Neural progenitor cell (in vitro differentiated cells): ENCODE measurements at regions not wholly inside any gene's neighbourhood (a gene's known extent, or its start where the extent isn't known, plus 50 kb on each side); places are given as distances from the start of the nearest gene placed in this dataset.

Experiments
- EZH2 ChIP-seq: fragments of 200-600 bp; sonication (generic); IDR thresholded peaks from 2 replicates; pipeline ENCODE4 v1.6.1; 2017; ENCODE audit warnings: antibody characterized with exemption, mild to moderate bottlenecking, moderate library complexity
- EZH2phosphoT487 ChIP-seq: fragments of 200-600 bp; sonication (generic); IDR thresholded peaks from 2 replicates; pipeline ENCODE4 v1.6.1; 2017; ENCODE audit warnings: antibody characterized with exemption
- TF ChIP-seq, protein P1 (sequence below): fragments of 200-600 bp; sonication (generic); IDR thresholded peaks from 2 replicates; pipeline ENCODE4 v1.5.1; 2017; ENCODE audit warnings: antibody characterized with exemption, mild to moderate bottlenecking

DNA sequence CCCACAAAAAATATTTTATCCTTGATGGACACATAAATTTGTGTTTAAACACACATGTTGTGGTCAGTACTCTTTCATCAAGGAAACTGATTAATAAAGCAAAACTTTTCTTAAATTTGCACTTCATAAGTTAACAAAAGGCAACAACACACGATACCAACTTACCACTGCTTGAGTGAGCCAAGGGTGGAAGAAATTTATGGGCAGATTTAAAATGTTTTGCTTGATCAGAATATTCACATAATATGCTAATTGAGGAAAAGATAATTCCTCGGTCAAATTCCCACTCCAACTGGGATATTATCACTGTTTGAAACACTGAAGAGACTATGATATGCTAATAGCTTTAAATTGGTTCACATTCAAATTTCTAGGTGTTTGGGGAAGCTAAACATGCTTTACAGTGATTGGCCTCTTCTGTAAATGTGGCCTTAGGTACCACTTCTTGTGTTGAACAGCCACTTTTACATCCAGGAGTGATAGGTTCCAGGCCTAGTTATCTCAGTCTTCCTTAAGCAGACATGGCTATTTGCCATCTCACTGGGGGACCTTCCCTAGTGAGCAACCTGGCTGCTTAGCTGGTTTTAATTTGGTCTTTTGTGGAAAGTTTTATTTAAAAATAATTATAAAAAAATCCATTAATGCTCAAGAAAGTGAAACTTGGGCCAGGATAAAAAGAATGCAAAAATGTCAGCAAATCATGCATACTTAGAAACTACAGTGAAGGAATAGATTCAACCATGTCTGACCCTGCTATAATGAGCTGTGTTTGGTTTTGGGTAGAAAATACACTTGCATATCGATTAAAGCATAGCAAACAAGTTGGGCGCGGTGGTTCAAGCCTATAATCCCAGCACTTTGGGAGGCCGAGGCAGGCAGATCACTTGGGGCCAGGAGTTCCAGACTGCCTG, 221.2 kb upstream of the MAP3K7 start:
- TF ChIP-seq, protein P1, sequence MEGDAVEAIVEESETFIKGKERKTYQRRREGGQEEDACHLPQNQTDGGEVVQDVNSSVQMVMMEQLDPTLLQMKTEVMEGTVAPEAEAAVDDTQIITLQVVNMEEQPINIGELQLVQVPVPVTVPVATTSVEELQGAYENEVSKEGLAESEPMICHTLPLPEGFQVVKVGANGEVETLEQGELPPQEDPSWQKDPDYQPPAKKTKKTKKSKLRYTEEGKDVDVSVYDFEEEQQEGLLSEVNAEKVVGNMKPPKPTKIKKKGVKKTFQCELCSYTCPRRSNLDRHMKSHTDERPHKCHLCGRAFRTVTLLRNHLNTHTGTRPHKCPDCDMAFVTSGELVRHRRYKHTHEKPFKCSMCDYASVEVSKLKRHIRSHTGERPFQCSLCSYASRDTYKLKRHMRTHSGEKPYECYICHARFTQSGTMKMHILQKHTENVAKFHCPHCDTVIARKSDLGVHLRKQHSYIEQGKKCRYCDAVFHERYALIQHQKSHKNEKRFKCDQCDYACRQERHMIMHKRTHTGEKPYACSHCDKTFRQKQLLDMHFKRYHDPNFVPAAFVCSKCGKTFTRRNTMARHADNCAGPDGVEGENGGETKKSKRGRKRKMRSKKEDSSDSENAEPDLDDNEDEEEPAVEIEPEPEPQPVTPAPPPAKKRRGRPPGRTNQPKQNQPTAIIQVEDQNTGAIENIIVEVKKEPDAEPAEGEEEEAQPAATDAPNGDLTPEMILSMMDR: no peak
- TF ChIP-seq EZH2 (no peak), EZH2phosphoT487 (no peak)
